ENCODE measurements at regions not wholly inside any gene's neighbourhood (a gene's known extent, or its start where the extent isn't known, plus 50 kb on each side); places are given as distances from the start of the nearest gene placed in this dataset.

DNA sequence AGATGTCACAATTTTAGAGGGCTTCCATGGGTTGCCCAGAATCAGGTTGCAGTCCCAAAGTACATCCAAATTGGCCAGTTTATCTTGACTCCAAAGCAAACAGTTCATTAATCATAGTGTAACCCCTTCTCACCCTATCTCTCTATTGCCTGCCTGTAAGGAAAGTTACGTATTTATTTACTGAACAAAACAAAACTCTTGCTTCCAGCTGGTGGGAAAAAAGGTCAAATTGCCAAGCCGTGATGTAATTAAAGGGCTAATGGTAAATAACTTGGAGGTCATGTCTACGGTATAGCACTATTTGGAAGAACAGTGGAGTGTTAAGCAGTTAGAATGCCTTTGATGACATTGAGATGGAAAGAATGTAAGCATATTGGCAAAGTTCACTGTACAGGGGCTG lies 214.0 kb downstream of the DLEU7 start:
- H3K79me2 ChIP-seq (ENCODE audit: insufficient read depth, low read length), result no peaks in the 10 kb centered on the region
- H3K27ac ChIP-seq (ENCODE audit: low read length), result no peak overlapping the region
- no peaks in the 10 kb centered on the region for H4K20me1 ChIP-seq (ENCODE audit: insufficient read depth, low read length)
- H3K36me3 ChIP-seq (ENCODE audit: insufficient read depth, low read length), result no peaks in the 10 kb centered on the region
- no peaks in the 10 kb centered on the region for H3K27me3 ChIP-seq (ENCODE audit: insufficient read depth, low read length, poor library complexity)
- TF ChIP-seq, protein P1, sequence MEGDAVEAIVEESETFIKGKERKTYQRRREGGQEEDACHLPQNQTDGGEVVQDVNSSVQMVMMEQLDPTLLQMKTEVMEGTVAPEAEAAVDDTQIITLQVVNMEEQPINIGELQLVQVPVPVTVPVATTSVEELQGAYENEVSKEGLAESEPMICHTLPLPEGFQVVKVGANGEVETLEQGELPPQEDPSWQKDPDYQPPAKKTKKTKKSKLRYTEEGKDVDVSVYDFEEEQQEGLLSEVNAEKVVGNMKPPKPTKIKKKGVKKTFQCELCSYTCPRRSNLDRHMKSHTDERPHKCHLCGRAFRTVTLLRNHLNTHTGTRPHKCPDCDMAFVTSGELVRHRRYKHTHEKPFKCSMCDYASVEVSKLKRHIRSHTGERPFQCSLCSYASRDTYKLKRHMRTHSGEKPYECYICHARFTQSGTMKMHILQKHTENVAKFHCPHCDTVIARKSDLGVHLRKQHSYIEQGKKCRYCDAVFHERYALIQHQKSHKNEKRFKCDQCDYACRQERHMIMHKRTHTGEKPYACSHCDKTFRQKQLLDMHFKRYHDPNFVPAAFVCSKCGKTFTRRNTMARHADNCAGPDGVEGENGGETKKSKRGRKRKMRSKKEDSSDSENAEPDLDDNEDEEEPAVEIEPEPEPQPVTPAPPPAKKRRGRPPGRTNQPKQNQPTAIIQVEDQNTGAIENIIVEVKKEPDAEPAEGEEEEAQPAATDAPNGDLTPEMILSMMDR (IDR thresholded peaks at IDR 0.05; ENCODE audit: borderline replicate concordance, extremely low read depth, low read length, poor library complexity, severe bottlenecking), result no peak
- TF ChIP-seq EZH2 (IDR thresholded peaks at IDR 0.05; ENCODE audit: borderline replicate concordance, low read depth, low read length, severe bottlenecking), result no peak
- H3K9me3 ChIP-seq (ENCODE audit: insufficient read depth, low read length, severe bottlenecking), result no peaks in the 10 kb centered on the region
- DNase-seq (no peak), ATAC-seq (ENCODE audit: insufficient read depth, low read depth) (no peak)
- no peak overlapping the region for H3K9ac ChIP-seq (ENCODE audit: low read depth, low read length)
- H3K4me3 ChIP-seq (ENCODE audit: low read depth in 1 of 2, low read length in 2 of 2), result no peak overlapping the region
- no peak overlapping the region for H3K4me2 ChIP-seq (ENCODE audit: insufficient read depth, low read length)
- H3K4me1 ChIP-seq (ENCODE audit: insufficient read depth, low read length), result peaks cover 9% of the 10 kb centered on the region; the same call in 1 of the 2 replicates
- H2AFZ ChIP-seq (ENCODE audit: low read depth, low read length), result no peak overlapping the region

DNA sequence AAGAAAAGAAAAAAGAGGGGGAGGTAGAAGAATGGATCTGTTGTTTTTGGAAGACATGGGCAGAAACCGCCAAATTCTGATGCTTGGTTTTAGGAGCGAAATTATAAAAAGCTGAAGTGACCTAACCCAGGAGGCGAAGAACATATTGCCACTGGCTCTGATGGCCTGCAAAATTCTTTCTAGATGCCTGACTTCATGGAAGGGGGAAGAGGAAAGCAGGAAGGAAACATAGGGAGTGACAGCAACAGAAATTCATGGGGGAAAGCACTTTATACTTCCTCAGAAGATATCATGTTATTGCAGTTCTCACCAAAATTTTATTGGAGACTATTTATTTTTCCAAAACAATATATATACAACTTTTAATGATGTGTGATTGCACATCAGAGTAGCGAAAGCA lies 213.5 kb downstream of the DLEU7 start:
- Histone ChIP-seq H3K4me2 (ENCODE audit: insufficient read depth, low read length) (no peak overlapping the region), H3K4me3 (ENCODE audit: low read depth in 1 of 2, low read length in 2 of 2) (no peak overlapping the region)
- no peak for ATAC-seq (ENCODE audit: insufficient read depth, low read depth)

DNA sequence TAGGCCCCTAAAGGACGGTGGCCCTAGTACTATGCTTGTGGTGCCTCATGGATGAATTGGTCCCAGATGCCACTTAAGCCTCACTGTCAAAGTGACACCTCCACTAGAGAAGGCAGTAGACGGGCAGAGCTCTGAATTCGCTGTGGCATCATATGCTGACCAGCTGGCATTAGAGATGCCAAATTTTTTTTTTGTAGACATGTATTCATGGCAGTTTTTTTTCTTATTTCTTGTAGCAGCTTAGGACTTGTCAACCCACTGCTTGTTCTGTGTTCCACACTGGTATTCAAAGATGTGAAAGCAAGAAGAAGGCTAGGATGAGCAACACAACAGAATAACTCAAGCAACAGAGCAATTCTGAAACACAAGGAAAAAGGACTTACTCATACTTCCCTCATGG lies 212.5 kb downstream of the DLEU7 start:
- Histone ChIP-seq H3K4me3 (ENCODE audit: low read depth in 1 of 2, low read length in 2 of 2) (no peak overlapping the region), H4K20me1 (ENCODE audit: insufficient read depth, low read length) (no peaks in the 10 kb centered on the region), H3K36me3 (ENCODE audit: insufficient read depth, low read length) (no peaks in the 10 kb centered on the region), H3K9me3 (ENCODE audit: insufficient read depth, low read length, severe bottlenecking) (no peaks in the 10 kb centered on the region), H3K4me2 (ENCODE audit: insufficient read depth, low read length) (no peak overlapping the region), H3K79me2 (ENCODE audit: insufficient read depth, low read length) (no peaks in the 10 kb centered on the region), H3K9ac (ENCODE audit: low read depth, low read length) (no peak overlapping the region), H3K27ac (ENCODE audit: low read length) (no peak overlapping the region), H3K4me1 (ENCODE audit: insufficient read depth, low read length) (peaks cover 9% of the 10 kb centered on the region; the same call in 1 of the 2 replicates), H2AFZ (ENCODE audit: low read depth, low read length) (no peak overlapping the region), H3K27me3 (ENCODE audit: insufficient read depth, low read length, poor library complexity) (no peaks in the 10 kb centered on the region)
- DNase-seq (no peak), ATAC-seq (ENCODE audit: insufficient read depth, low read depth) (no peak)
- no peak for TF ChIP-seq EZH2 (IDR thresholded peaks at IDR 0.05; ENCODE audit: borderline replicate concordance, low read depth, low read length, severe bottlenecking)
- TF ChIP-seq, protein P1 (IDR thresholded peaks at IDR 0.05; ENCODE audit: borderline replicate concordance, extremely low read depth, low read length, poor library complexity, severe bottlenecking), result no peak

More for the DNA sequence above, 213.5 kb downstream of the DLEU7 start:
- no peak for TF ChIP-seq EZH2 (IDR thresholded peaks at IDR 0.05; ENCODE audit: borderline replicate concordance, low read depth, low read length, severe bottlenecking)
- TF ChIP-seq, protein P1 (IDR thresholded peaks at IDR 0.05; ENCODE audit: borderline replicate concordance, extremely low read depth, low read length, poor library complexity, severe bottlenecking), result no peak
- Histone ChIP-seq H3K27me3 (ENCODE audit: insufficient read depth, low read length, poor library complexity) (no peaks in the 10 kb centered on the region), H4K20me1 (ENCODE audit: insufficient read depth, low read length) (no peaks in the 10 kb centered on the region), H3K4me1 (ENCODE audit: insufficient read depth, low read length) (peaks cover 9% of the 10 kb centered on the region; the same call in 1 of the 2 replicates), H3K9me3 (ENCODE audit: insufficient read depth, low read length, severe bottlenecking) (no peaks in the 10 kb centered on the region), H2AFZ (ENCODE audit: low read depth, low read length) (no peak overlapping the region), H3K9ac (ENCODE audit: low read depth, low read length) (no peak overlapping the region), H3K27ac (ENCODE audit: low read length) (no peak overlapping the region), H3K79me2 (ENCODE audit: insufficient read depth, low read length) (no peaks in the 10 kb centered on the region), H3K36me3 (ENCODE audit: insufficient read depth, low read length) (no peaks in the 10 kb centered on the region)
- no peak for DNase-seq

DNA sequence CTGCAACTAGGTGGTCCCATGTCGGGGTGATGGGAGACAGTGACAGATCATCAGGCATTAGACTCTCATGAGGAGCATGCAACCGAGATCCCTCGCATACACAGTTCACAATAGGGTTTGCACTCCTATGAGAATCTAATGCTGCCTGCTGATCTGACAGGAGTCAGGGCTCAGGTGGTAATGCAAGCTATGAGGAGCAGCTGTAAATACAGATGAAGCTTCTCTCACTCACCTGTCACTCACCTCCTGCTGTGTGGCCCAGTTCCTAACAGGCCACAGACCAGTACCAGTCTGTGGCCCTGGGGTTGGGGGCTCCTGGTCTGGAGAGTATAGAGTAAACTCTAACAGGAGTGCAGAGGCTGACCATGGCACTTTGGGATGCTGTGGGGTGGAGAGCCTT lies 209.2 kb downstream of the DLEU7 start:
- Histone ChIP-seq H4K20me1 (ENCODE audit: insufficient read depth, low read length) (no peaks in the 10 kb centered on the region), H3K27me3 (ENCODE audit: insufficient read depth, low read length, poor library complexity) (no peaks in the 10 kb centered on the region), H2AFZ (ENCODE audit: low read depth, low read length) (no peak overlapping the region), H3K4me1 (ENCODE audit: insufficient read depth, low read length) (peaks cover 16% of the 10 kb centered on the region; the same call in 1 of the 2 replicates), H3K36me3 (ENCODE audit: insufficient read depth, low read length) (no peaks in the 10 kb centered on the region), H3K4me3 (ENCODE audit: low read depth in 1 of 2, low read length in 2 of 2) (no peak overlapping the region), H3K4me2 (ENCODE audit: insufficient read depth, low read length) (no peak overlapping the region), H3K79me2 (ENCODE audit: insufficient read depth, low read length) (no peaks in the 10 kb centered on the region), H3K9me3 (ENCODE audit: insufficient read depth, low read length, severe bottlenecking) (no peaks in the 10 kb centered on the region), H3K27ac (ENCODE audit: low read length) (no peak overlapping the region), H3K9ac (ENCODE audit: low read depth, low read length) (no peak overlapping the region)
- TF ChIP-seq, protein P1 (IDR thresholded peaks at IDR 0.05; ENCODE audit: borderline replicate concordance, extremely low read depth, low read length, poor library complexity, severe bottlenecking), result no peak
- TF ChIP-seq EZH2 (IDR thresholded peaks at IDR 0.05; ENCODE audit: borderline replicate concordance, low read depth, low read length, severe bottlenecking), result no peak
- ATAC-seq (ENCODE audit: insufficient read depth, low read depth) (no peak), DNase-seq (no peak)
